ENCODE measurements at regions not wholly inside any gene's neighbourhood (a gene's known extent, or its start where the extent isn't known, plus 50 kb on each side); places are given as distances from the start of the nearest gene placed in this dataset.
A peak's percentile ranks its signal among the peaks of the same experiment; 100 is the strongest.

DNA sequence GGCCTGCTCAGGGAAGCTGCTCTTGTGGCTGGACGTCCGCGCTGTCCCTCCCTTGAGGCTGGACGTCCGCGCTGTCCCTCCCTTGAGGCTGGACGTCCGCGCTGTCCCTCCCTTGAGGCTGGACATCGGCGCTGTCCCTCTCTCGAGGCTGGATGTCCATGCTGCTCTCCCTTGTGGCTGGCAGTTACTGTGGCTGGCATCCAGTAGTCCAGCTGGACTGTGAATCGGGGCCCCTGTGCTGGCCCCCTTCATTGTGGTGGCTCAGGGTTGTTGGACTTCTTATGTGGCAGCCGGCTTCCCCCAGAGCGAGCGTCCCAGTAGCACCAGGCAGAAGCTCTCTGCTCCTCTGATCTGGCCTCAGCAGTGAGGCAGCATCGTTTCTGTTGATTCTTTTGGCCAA lies 141.5 kb downstream of the IRF8 start:
- in situ Hi-C loops (cut with HindIII; ENCODE audit: low pct_unique_long_range_greater_than_20kb, low sequenced_read_pairs) = no loop called here
- DNase-seq (ENCODE audit: low read depth in 1 of 2, low spot score in 1 of 2) = no peak
- no peak for TF ChIP-seq JUND (IDR thresholded peaks at IDR 0.05; ENCODE audit: low read depth)

DNA sequence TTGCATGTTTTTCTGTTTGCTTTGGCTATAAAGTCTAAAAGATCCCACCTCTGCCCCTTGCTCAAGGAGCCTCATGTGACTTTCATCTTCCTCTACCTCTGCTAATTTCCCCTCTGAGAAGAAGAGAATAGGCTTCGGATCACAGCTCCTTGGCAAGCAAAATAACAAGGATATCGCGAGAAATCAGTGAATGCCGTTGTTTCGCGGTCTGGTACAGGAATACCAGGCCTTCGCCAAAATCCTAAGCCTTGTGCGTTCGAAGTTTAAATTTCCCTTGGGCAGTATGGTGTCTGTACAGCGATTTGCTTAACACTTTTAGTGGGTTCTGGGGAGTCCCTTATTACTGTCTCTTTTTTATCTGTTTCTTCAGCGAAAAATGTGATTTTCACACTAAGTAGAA lies 142.3 kb downstream of the IRF8 start:
- in situ Hi-C loops (cut with HindIII; ENCODE audit: low pct_unique_long_range_greater_than_20kb, low sequenced_read_pairs) = no loop called here
- no peak for TF ChIP-seq JUND (IDR thresholded peaks at IDR 0.05; ENCODE audit: low read depth)
- no peak for DNase-seq (ENCODE audit: low read depth in 1 of 2, low spot score in 1 of 2)

DNA sequence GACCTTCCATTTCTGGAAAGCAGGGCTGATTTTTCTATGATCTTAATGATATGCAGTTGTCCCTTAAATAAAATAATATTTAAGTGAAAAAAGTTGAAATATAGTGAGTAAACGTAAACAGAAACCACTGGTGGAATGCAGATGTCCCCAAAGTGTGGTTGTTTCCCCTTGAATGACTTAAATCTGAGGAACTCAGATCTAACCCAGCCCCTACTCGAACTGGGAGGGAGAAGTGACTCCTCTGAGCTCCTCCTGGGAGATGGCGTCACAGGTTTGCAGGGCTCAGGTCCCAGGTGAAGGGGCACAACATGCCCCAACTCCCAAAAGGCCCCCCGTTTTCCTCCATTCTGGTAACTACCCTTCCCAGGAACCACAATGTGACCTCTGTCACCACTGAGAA lies 142.8 kb downstream of the IRF8 start:
- in situ Hi-C loops (cut with HindIII; ENCODE audit: low pct_unique_long_range_greater_than_20kb, low sequenced_read_pairs) = no loop called here
- TF ChIP-seq JUND (IDR thresholded peaks at IDR 0.05; ENCODE audit: low read depth) = no peak
- DNase-seq (ENCODE audit: low read depth in 1 of 2, low spot score in 1 of 2) = no peak

DNA sequence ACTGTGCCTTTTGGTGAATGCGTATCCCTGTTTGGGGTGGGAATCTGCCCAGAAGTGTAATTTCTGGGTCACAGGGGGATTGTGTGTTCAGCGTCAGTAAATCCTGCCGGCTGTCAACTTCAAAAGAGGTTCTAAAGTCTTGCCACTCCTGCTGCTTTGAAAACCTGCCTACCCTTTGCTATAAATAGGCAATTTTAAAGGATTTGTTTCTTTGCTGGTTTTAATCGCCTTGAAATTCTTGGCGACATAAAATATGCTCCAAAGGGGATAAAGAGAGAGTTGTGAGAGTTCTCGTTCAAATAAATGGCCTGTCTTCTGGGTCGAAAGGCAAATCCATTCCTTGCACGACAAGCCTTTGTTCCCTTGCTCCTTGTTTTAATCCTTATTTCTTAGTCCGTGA lies 143.4 kb downstream of the IRF8 start:
- in situ Hi-C loops (cut with HindIII; ENCODE audit: low pct_unique_long_range_greater_than_20kb, low sequenced_read_pairs) = no loop called here
- no peak for TF ChIP-seq JUND (IDR thresholded peaks at IDR 0.05; ENCODE audit: low read depth)
- no peak for DNase-seq (ENCODE audit: low read depth in 1 of 2, low spot score in 1 of 2)

DNA sequence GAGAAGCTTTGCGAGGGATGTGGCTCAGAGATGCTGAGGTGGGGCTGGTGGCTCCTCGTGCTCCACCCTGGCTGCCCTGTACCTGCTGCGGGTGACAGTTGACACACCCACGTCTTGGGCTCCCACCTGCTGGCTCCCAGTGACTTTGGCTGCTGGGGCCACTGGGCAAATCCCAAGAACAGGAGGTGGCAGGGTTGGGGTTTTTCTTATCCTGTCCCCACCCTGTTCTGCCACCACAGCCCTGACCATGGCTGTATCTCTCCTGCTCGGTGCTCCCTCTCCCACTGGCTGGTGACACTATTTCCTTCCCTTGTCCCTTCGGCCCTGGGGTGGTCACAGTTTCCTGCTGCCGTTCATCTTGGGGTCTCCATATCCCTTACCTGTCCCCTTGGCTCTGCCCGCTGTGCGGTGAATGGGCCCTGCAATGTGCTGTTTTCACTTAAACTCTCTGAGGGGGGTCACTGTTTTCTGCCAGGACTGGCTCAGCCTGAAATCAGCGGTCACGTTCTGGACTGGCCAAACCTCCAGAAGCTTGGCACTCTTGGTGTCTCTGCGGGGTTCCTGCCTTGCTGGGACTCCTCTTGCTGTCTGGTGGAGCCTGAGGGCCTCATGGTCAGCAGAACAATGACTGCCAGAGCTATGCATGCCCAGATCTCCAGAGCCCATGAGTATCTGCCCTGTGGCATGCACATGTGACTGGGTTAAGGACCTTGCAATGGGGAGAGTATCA lies 144.2 kb downstream of the IRF8 start:
- in situ Hi-C loops (cut with HindIII; ENCODE audit: low pct_unique_long_range_greater_than_20kb, low sequenced_read_pairs) = no loop called here
- TF ChIP-seq JUND (IDR thresholded peaks at IDR 0.05; ENCODE audit: low read depth) = no peak

DNA sequence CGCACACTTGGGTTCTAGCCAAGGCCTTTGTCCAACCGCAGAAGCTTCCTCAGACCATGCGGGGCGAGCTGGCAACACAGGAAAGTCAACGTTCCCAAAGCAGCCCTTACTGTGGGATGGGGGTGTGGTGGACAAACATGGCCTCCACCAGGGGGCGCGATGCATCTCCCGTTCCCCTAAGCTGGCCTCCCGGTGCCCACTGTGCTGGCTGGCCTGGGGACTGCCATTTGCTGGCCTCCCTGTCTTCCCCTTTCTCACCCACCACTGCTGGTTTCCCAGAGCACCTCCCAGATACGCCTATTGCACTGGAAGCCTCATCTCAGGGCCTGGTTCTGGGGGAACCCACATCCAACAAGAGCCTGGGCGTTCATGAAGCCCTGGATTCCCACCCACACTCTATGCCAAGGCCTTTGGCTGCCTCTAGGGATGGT lies 145.3 kb downstream of the IRF8 start:
- peak in 1 of 2 experiments; percentile 67 for DNase-seq (ENCODE audit: low read depth in 1 of 2, low spot score in 1 of 2)
- TF ChIP-seq JUND (IDR thresholded peaks at IDR 0.05; ENCODE audit: low read depth) = no peak
- in situ Hi-C loops (cut with HindIII; ENCODE audit: low pct_unique_long_range_greater_than_20kb, low sequenced_read_pairs) = no loop called here

More for the DNA sequence above, 144.2 kb downstream of the IRF8 start:
- DNase-seq (ENCODE audit: low read depth in 1 of 2, low spot score in 1 of 2) = no peak

DNA sequence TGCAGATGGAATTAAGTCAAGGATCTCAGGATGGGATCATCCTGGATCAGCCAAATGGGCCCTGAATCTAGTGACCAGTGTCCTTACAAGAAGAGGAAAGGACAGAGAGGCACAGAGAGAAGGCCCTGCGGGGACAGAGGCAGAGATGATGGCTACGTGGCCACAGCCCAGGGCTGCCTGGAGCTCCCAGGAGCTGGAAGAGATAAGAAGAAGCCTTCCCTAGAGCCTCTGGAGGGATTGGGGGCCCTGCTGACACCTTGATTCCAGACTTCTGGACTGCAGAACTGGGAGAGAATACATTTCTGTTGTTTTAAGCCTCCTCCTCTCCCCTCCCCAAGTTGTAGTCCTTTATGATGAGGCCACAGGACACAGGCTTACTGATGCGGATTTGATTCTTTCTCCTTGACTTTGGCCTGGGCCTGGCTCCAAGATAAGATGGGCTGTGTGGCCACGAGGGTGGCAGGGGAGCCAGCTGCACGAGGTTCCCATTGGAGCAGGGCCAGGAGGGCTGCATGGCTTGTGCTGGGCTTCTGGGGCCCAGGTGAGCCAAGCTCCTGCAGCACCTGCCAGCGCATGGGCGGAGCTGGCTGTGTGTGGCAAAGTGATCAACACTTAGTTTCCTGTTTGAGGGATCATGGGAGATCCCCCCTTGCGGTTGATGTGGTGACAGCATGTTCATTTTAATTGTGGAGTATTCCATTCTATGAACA lies 146.1 kb downstream of the IRF8 start:
- no peak for DNase-seq (ENCODE audit: low read depth in 1 of 2, low spot score in 1 of 2)
- in situ Hi-C loops (cut with HindIII; ENCODE audit: low pct_unique_long_range_greater_than_20kb, low sequenced_read_pairs) = no loop called here
- TF ChIP-seq JUND (IDR thresholded peaks at IDR 0.05; ENCODE audit: low read depth) = no peak

DNA sequence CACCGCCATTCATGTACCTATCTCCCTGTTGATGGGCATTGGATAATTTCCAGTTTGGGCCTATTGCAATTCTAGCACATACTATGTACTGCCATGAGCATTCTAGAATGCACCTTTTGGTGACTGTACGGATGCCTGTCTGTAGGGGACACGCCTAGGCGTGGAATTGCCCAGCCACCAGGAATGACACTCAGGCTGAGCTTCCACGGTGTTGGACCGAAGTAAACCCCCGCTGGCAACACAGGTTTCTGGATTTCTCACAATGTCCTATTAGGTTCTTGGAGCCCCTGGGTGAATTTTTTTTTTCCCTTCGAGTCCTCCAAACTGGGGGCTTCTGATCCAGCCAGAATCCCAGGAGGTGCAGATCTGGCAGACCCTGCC lies 146.6 kb downstream of the IRF8 start:
- DNase-seq (ENCODE audit: low read depth in 1 of 2, low spot score in 1 of 2) = no peak
- no peak for TF ChIP-seq JUND (IDR thresholded peaks at IDR 0.05; ENCODE audit: low read depth)
- in situ Hi-C loops (cut with HindIII; ENCODE audit: low pct_unique_long_range_greater_than_20kb, low sequenced_read_pairs) = no loop called here

DNA sequence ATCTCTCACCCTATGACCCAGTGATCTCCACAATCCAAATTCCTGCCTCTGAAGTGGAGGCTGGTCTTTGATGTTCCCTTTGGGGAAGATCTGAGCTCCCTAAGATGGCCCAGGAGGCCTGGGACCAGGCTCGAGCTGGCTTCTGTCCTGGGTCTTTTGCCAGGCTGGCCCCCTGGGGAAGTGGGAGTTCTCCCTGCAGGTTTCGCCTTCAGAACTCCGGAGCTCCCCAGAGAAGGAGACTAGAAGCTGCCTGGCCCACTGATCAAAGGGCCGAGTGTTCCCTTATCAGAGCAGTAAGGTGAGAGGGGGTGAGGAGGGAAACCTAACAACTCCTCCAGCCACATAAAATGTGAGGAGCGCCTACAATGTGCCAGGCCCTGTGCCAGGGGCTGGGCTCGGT lies 147.1 kb downstream of the IRF8 start:
- TF ChIP-seq JUND (IDR thresholded peaks at IDR 0.05; ENCODE audit: low read depth) = no peak
- no peak for DNase-seq (ENCODE audit: low read depth in 1 of 2, low spot score in 1 of 2)
- in situ Hi-C loops (cut with HindIII; ENCODE audit: low pct_unique_long_range_greater_than_20kb, low sequenced_read_pairs) = no loop called here

DNA sequence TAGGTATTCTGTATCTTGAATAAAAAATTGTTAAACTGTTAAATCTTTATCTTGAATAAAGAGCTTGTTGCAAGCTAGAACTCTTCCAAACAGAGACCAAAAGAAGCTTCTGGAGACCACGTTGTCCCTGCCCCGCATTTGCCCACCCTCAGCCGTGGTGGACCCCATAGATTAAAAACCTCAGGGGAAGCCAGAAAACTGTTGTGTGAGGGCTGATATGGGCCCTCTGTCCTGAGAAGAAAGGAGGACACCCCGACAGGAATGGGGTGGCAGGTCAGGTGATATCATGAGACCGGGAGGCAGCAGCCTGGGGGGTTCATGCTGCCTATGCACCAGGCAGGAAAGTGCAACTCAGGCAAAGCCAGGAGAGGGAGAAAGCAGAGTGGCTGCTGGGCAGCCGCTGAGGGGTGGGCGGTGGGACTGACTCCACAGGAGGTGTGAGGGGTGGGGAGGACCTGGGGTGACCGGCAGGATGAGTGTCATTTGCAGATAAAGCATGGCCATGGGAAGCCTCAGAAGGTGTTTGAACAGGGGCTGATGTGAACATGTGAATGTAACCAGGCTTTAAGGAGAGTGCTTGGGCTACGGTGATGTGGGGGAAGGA lies 147.8 kb downstream of the IRF8 start:
- in situ Hi-C loops (cut with HindIII; ENCODE audit: low pct_unique_long_range_greater_than_20kb, low sequenced_read_pairs) = no loop called here
- no peak for DNase-seq (ENCODE audit: low read depth in 1 of 2, low spot score in 1 of 2)
- TF ChIP-seq JUND (IDR thresholded peaks at IDR 0.05; ENCODE audit: low read depth) = no peak

DNA sequence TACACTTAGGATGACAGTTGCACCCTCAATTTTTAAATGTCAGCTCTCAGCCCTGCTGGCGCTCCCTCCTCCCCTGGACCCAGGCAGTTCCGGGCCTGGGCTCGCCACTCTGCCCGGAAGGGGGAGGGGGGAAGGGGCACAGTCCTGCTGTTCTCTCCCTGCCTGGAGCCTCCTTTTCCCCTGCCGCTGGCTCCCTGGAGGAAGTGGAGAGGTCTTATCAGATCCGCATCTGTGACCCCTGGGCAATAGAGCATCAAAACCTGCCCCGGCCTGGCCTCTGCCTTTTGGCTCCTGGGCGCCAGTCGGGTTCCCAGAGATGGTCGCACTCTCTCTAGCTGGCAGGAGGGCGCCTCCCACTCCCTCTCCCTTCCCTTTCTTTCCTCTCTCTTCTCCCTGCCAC lies 149.3 kb downstream of the IRF8 start:
- no peak for TF ChIP-seq JUND (IDR thresholded peaks at IDR 0.05; ENCODE audit: low read depth)
- DNase-seq (ENCODE audit: low read depth in 1 of 2, low spot score in 1 of 2) = no peak
- in situ Hi-C loops (cut with HindIII; ENCODE audit: low pct_unique_long_range_greater_than_20kb, low sequenced_read_pairs) = no loop called here

DNA sequence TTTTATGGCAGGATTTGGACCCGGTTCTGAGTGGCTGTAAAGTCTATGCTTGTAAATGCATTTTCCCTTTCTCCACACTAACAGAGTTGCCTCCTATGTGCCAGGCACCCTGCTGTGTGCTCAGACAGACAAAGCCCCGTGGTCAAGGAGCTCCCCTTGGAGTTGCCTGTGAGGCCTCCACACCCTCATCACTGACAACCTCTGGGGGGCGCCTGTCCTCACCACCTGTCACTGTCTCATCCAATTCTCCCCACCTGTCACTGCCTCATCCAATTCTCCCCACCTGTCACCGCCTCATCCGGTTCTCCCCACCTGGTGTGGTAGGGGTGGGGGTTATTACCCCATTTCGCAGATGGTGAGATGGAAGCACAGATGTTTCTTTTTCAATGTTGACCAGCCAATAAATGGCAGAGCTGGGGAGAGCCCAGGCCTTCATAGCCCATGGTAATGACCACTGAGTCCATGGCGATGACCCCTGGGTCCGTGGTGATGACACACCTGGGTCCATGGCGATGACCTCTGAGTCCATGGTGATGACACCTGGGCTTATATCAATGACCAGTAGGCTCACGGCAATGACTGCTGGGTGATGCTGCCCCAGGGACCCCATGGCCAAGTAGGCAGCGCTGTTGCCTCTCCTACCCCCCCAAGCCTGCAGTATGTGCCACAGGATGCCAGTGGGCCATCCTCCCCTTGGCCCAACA lies 150.1 kb downstream of the IRF8 start:
- TF ChIP-seq JUND (IDR thresholded peaks at IDR 0.05; ENCODE audit: low read depth) = no peak
- in situ Hi-C loops (cut with HindIII; ENCODE audit: low pct_unique_long_range_greater_than_20kb, low sequenced_read_pairs) = no loop called here
- DNase-seq (ENCODE audit: low read depth in 1 of 2, low spot score in 1 of 2) = no peak

DNA sequence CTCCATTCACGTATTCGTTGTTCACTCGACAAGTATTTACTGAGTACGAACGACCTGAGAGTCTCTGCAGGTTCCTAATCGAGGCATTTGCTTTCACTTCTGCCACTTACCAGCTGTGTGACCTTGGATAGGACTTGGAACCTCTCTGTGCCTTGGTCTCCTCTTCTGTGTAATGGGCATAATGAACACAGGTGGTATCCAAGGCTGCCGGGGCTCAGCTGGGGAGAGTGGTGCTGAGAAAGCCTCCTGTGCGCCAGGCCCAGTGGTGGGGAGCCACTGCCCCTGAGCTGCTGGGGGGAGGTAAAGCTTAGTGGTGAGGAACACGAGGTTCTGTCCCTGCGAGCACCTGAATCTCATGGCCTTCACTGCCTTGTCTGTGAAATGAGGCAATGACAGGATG lies 150.7 kb downstream of the IRF8 start:
- in situ Hi-C loops (cut with HindIII; ENCODE audit: low pct_unique_long_range_greater_than_20kb, low sequenced_read_pairs) = no loop called here
- DNase-seq (ENCODE audit: low read depth in 1 of 2, low spot score in 1 of 2) = no peak
- no peak for TF ChIP-seq JUND (IDR thresholded peaks at IDR 0.05; ENCODE audit: low read depth)
